ENCODE measurements at regions not wholly inside any gene's neighbourhood (a gene's known extent, or its start where the extent isn't known, plus 50 kb on each side); places are given as distances from the start of the nearest gene placed in this dataset.

DNA sequence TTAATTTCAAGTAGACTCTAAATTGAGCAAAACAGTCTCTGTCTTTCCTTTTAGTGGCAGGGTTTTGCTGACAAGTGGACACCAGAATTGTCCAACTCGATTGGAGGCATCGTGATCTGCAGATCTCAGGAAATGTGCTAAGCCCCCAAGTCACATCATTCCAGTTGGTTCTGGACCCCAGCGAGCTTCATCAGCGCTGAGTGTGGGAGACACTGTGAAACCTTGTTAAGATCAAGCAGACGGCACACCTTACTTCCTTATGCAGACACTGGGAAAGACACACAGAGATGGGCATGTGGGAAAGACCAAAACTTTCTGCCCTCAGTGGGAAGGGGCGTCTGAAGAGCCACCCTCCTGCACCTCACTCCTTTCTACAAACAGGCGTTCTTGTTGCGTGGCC is 440.8 kb downstream of the GLRX3 start:
- no peak for DNase-seq
- no peak for TF ChIP-seq CEBPB (IDR thresholded peaks at IDR 0.05; ENCODE audit: low read depth, low read length)
- no peak for TF ChIP-seq FOS (IDR thresholded peaks at IDR 0.05; ENCODE audit: low read depth, low read length)
- no peak for TF ChIP-seq RCOR1 (IDR thresholded peaks at IDR 0.05; ENCODE audit: insufficient replicate concordance, low read length)
- no peak for TF ChIP-seq RFX5 (IDR thresholded peaks at IDR 0.05; ENCODE audit: low read depth, low read length)
- no peak for TF ChIP-seq POLR2A (IDR thresholded peaks at IDR 0.05; ENCODE audit: low read depth, low read length)
- TF ChIP-seq, protein P1, sequence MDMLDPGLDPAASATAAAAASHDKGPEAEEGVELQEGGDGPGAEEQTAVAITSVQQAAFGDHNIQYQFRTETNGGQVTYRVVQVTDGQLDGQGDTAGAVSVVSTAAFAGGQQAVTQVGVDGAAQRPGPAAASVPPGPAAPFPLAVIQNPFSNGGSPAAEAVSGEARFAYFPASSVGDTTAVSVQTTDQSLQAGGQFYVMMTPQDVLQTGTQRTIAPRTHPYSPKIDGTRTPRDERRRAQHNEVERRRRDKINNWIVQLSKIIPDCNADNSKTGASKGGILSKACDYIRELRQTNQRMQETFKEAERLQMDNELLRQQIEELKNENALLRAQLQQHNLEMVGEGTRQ (IDR thresholded peaks at IDR 0.05; ENCODE audit: low read depth, low read length), result no peak
- no peak for TF ChIP-seq SMC3 (IDR thresholded peaks at IDR 0.05; ENCODE audit: low read depth, low read length)
- no peak for TF ChIP-seq MAFK (IDR thresholded peaks at IDR 0.05; ENCODE audit: low read depth, low read length)
- no peak for TF ChIP-seq NFE2L2 (IDR thresholded peaks at IDR 0.05; ENCODE audit: low read depth, low read length)
- H2AK5ac ChIP-seq (ENCODE audit: low read depth, low read length), result no peak overlapping the region
- H3K4me2 ChIP-seq (ENCODE audit: low read depth, low read length), result no peak overlapping the region
- BruUV-seq (replicated peaks), result no TSS peak
- no peaks in the 10 kb centered on the region for H3K4me1 ChIP-seq (ENCODE audit: control insufficient read depth, insufficient read depth, low read length)
- no CpG with 5 or more reads among the region's 8 CpGs for WGBS, 2 experiments (ENCODE audit: extremely low coverage in 2 of 2, insufficient read length in 1 of 2)
- ATAC-seq (ENCODE audit: low read depth), result no peak
- no peak overlapping the region for H4K5ac ChIP-seq (ENCODE audit: low read depth, low read length)
- H2BK15ac ChIP-seq (ENCODE audit: low read depth, low read length), result no peak overlapping the region
- no peak overlapping the region for H4K91ac ChIP-seq (ENCODE audit: insufficient read depth, low read depth, low read length)
- no peaks in the 10 kb centered on the region for H3K79me1 ChIP-seq (ENCODE audit: low read depth in 1 of 2, low read length in 2 of 2)
- no peak overlapping the region for H2AK9ac ChIP-seq (replicated peaks; ENCODE audit: low read depth, low read length, poor library complexity)
- no peaks in the 10 kb centered on the region for H3K9me1 ChIP-seq (ENCODE audit: insufficient read depth, low read length)
- H3K4me3 ChIP-seq (ENCODE audit: insufficient read depth, low read depth, low read length), result no peak overlapping the region
- H3K9me3 ChIP-seq (ENCODE audit: control insufficient read depth, insufficient read depth, low read length), result peaks cover 47% of the 10 kb centered on the region
- no peak overlapping the region for H4K8ac ChIP-seq (ENCODE audit: low read depth in 2 of 2, low read length in 2 of 2)
- H4K20me1 ChIP-seq (ENCODE audit: insufficient read depth, low read length), result no peaks in the 10 kb centered on the region
- no peak overlapping the region for H3K56ac ChIP-seq (ENCODE audit: extremely low read depth, insufficient read depth, low read length)
- dilution Hi-C loops (cut with HindIII; ENCODE audit: low sequenced_read_pairs, unreplicated experiment) (no loop called here), intact Hi-C loops (cut with micrococcal nuclease) (no loop called here), in situ Hi-C loops (cut with MboI; ENCODE audit: low sequenced_read_pairs) (no loop called here)
- H3K18ac ChIP-seq (ENCODE audit: low read depth, low read length), result no peak overlapping the region
- H3K27me3 ChIP-seq (ENCODE audit: control insufficient read depth, insufficient read depth, low read length), result no peaks in the 10 kb centered on the region
- no peak overlapping the region for H3K27ac ChIP-seq (ENCODE audit: insufficient read depth, low read length)
- no peak overlapping the region for H3K14ac ChIP-seq (replicated peaks; ENCODE audit: low read depth, low read length)
- H3K4ac ChIP-seq (ENCODE audit: low read depth, low read length), result no peak overlapping the region
- H3K9ac ChIP-seq (ENCODE audit: low read depth, low read length), result no peak overlapping the region
- ChIA-PET POLR2A (ENCODE audit: unreplicated experiment) (no interaction called here), CTCF (no interaction called here)
- no peak overlapping the region for H2BK120ac ChIP-seq (ENCODE audit: low read depth, low read length)
- no peak overlapping the region for H2BK20ac ChIP-seq (ENCODE audit: low read depth, low read length)
- H3K23ac ChIP-seq (ENCODE audit: low read depth, low read length), result no peak overlapping the region
- no peak overlapping the region for H2BK5ac ChIP-seq (ENCODE audit: low read depth, low read length, poor library complexity, severe bottlenecking)
- no peaks in the 10 kb centered on the region for H3K36me3 ChIP-seq (ENCODE audit: control insufficient read depth, insufficient read depth, low read length)
- no peak overlapping the region for H2AFZ ChIP-seq (replicated peaks; ENCODE audit: low read length, poor library complexity)
